ENCODE measurements at regions not wholly inside any gene's neighbourhood (a gene's known extent, or its start where the extent isn't known, plus 50 kb on each side); places are given as distances from the start of the nearest gene placed in this dataset.

- no peak overlapping the region for H3K4me3 ChIP-seq (replicated peaks; ENCODE audit: low read depth, low read length)
- no peaks in the 10 kb centered on the region for H3K27me3 ChIP-seq (replicated peaks; ENCODE audit: control insufficient read depth, insufficient read depth, low read length)
- TF ChIP-seq, protein P1, sequence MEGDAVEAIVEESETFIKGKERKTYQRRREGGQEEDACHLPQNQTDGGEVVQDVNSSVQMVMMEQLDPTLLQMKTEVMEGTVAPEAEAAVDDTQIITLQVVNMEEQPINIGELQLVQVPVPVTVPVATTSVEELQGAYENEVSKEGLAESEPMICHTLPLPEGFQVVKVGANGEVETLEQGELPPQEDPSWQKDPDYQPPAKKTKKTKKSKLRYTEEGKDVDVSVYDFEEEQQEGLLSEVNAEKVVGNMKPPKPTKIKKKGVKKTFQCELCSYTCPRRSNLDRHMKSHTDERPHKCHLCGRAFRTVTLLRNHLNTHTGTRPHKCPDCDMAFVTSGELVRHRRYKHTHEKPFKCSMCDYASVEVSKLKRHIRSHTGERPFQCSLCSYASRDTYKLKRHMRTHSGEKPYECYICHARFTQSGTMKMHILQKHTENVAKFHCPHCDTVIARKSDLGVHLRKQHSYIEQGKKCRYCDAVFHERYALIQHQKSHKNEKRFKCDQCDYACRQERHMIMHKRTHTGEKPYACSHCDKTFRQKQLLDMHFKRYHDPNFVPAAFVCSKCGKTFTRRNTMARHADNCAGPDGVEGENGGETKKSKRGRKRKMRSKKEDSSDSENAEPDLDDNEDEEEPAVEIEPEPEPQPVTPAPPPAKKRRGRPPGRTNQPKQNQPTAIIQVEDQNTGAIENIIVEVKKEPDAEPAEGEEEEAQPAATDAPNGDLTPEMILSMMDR (IDR thresholded peaks at IDR 0.05; ENCODE audit: insufficient read depth, low read length, poor library complexity, severe bottlenecking) = no peak
- H3K36me3 ChIP-seq (ENCODE audit: control insufficient read depth, insufficient read depth, low read length) = no peaks in the 10 kb centered on the region
- DNase-seq (ENCODE audit: extremely low read depth, insufficient read length) = no peak
Observed at GRCh38 chr12:41634091-41634490, 446.0 kb downstream of the PDZRN4 start.

GRCh38 chr12:41629611-41630010 lies 441.5 kb downstream of the PDZRN4 start:
- no peaks in the 10 kb centered on the region for H3K27me3 ChIP-seq (replicated peaks; ENCODE audit: control insufficient read depth, insufficient read depth, low read length)
- DNase-seq (ENCODE audit: extremely low read depth, insufficient read length) = no peak
- H3K36me3 ChIP-seq (ENCODE audit: control insufficient read depth, insufficient read depth, low read length) = no peaks in the 10 kb centered on the region
- TF ChIP-seq, protein P1 (IDR thresholded peaks at IDR 0.05; ENCODE audit: insufficient read depth, low read length, poor library complexity, severe bottlenecking) = no peak
- H3K4me3 ChIP-seq (replicated peaks; ENCODE audit: low read depth, low read length) = no peak overlapping the region

DNA sequence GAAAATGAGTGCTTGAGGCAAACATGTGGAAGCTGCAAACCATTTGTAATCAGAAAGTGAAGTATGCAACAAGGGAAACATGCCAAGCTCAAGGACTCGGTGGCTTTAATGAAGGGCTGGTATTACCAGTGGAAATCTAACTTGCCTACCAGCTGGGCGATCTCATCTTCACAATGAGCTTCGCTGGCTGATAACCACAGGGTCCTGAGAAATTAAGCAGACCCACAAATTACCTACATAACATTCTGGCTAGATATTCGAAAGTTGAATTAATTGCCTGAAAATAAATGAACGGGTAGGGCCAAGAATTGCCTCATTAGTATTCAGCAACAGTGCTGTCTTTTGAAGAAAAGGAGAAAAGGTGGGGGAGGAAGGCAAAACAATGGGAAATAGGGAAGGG lies 439.4 kb downstream of the PDZRN4 start:
- Histone ChIP-seq H3K4me3 (replicated peaks; ENCODE audit: low read depth, low read length) (no peak overlapping the region), H3K36me3 (ENCODE audit: control insufficient read depth, insufficient read depth, low read length) (no peaks in the 10 kb centered on the region), H3K27me3 (replicated peaks; ENCODE audit: control insufficient read depth, insufficient read depth, low read length) (no peaks in the 10 kb centered on the region)
- no peak for DNase-seq (ENCODE audit: extremely low read depth, insufficient read length)
- TF ChIP-seq, protein P1 (IDR thresholded peaks at IDR 0.05; ENCODE audit: insufficient read depth, low read length, poor library complexity, severe bottlenecking) = no peak

GRCh38 chr12:41624571-41624970 lies 436.5 kb downstream of the PDZRN4 start:
- H3K36me3 ChIP-seq (ENCODE audit: control insufficient read depth, insufficient read depth, low read length) = no peaks in the 10 kb centered on the region
- H3K27me3 ChIP-seq (replicated peaks; ENCODE audit: control insufficient read depth, insufficient read depth, low read length) = no peaks in the 10 kb centered on the region
- TF ChIP-seq, protein P1 (IDR thresholded peaks at IDR 0.05; ENCODE audit: insufficient read depth, low read length, poor library complexity, severe bottlenecking) = no peak
- H3K4me3 ChIP-seq (replicated peaks; ENCODE audit: low read depth, low read length) = no peak overlapping the region
- no peak for DNase-seq (ENCODE audit: extremely low read depth, insufficient read length)
